GM13977 (cell line): ENCODE measurements at regions not wholly inside any gene's neighbourhood (a gene's known extent, or its start where the extent isn't known, plus 50 kb on each side); places are given as distances from the start of the nearest gene placed in this dataset.
"Not testable (repeated sequence)": the region's sequence is repeated elsewhere in the genome, so short reads cannot be mapped to it uniquely, and the experiment has no call there.

Source experiments
- DNase-seq: peaks from one replicate; pipeline ENCODE4 v3.0.0; 2012; ENCODE audit warnings: low spot score
- in situ Hi-C: fragments of 300-500 bp; cut with MboI; formaldehyde crosslinking; loops from one replicate; pipeline ENCODE4 v1.12.0; 2022; ENCODE audit warnings: low sequenced_read_pairs, low pct_unique_long_range_greater_than_20kb, mixed read lengths, inconsistent platforms; ENCODE audit not compliant: unreplicated experiment
- TF ChIP-seq, protein P1 (sequence below): IDR thresholded peaks from 2 replicates; pipeline ENCODE4 v1.5.1; 2012; ENCODE audit warnings: mild to moderate bottlenecking, control low read depth; ENCODE audit not compliant: insufficient read depth; ENCODE audit errors: extremely low read depth, missing control alignments

DNA sequence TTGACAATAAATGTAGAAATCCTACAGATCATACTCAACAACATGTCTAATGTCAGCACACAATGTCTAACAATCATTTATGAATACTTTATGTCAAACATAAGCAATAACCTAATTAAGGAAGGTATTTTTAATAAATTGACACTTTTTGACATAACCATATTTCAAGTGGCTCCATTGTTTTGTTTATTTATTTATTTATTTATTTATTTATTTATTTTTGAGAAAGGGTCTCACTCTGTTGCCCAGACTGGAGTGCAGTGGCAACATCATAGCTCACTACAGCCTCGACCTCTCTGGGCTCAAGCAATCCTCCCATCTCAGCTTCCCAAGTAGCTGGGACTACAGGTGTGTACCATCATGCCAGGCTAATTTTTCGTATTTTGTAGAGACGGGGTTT, 267.6 kb upstream of the BTG1 start:
- no peak for DNase-seq
- in situ Hi-C loops, result loop anchor here (25.0 kb wide), 1 partner anchor 1026 kb away; no protein-coding TSS in a partner anchor
- TF ChIP-seq, protein P1, sequence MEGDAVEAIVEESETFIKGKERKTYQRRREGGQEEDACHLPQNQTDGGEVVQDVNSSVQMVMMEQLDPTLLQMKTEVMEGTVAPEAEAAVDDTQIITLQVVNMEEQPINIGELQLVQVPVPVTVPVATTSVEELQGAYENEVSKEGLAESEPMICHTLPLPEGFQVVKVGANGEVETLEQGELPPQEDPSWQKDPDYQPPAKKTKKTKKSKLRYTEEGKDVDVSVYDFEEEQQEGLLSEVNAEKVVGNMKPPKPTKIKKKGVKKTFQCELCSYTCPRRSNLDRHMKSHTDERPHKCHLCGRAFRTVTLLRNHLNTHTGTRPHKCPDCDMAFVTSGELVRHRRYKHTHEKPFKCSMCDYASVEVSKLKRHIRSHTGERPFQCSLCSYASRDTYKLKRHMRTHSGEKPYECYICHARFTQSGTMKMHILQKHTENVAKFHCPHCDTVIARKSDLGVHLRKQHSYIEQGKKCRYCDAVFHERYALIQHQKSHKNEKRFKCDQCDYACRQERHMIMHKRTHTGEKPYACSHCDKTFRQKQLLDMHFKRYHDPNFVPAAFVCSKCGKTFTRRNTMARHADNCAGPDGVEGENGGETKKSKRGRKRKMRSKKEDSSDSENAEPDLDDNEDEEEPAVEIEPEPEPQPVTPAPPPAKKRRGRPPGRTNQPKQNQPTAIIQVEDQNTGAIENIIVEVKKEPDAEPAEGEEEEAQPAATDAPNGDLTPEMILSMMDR, result no peak

GRCh38 chr12:92412856-92413255, 267.2 kb upstream of the BTG1 start:
- in situ Hi-C loops, result loop anchor here (25.0 kb wide), 1 partner anchor 1026 kb away; no protein-coding TSS in a partner anchor

GRCh38 chr12:92411687-92412086, 266.0 kb upstream of the BTG1 start:
- TF ChIP-seq, protein P1, result no peak
- in situ Hi-C loops, result loop anchor here (25.0 kb wide), 1 partner anchor 1024 kb away; no protein-coding TSS in a partner anchor
- no peak for DNase-seq

More at GRCh38 chr12:92412856-92413255, 267.2 kb upstream of the BTG1 start:
- no peak for DNase-seq
- TF ChIP-seq, protein P1, result no peak

DNA sequence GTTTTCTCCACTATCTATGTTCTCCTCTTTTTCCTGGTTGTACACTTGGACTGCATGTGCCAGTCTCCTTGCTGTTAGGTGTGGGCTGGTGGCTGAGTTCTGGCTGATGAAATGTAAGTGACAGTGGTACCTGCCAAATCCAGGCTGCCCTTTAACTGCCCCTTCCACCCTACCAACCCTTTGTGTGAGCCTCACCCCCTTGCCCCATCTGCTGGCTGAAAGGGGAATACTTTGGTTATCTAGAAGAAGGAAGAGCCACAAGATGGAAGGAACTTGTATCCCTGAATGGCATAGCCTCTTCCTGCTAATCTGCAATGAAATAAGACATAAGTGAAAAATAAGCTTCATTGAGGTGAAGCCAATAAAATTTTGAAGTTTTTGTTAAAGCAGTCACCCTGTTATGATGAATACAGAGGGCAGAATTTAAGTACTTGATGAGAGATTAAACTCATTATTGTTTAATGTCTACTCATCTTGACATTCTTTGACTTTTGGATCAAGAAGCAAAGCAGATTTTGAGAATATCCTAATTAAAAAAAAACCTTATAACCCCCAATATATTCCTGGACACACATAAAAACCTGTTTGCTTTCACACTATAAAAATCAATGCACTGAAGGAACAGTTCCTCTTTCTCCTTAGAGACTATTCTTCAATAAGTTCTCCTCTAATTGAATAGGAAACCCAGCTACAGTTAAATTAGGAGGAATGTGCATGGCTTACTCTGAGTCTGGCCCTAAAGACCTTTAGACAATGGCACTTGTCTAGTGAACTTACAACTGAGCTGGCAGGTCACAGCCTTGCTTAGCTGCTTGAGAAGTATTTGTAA, 262.6 kb upstream of the BTG1 start:
- TF ChIP-seq, protein P1, result peak; percentile 67
- in situ Hi-C loops, result loop anchor here (25.0 kb wide), 1 partner anchor 1021 kb away; no protein-coding TSS in a partner anchor
- peak; percentile 41 for DNase-seq

DNA sequence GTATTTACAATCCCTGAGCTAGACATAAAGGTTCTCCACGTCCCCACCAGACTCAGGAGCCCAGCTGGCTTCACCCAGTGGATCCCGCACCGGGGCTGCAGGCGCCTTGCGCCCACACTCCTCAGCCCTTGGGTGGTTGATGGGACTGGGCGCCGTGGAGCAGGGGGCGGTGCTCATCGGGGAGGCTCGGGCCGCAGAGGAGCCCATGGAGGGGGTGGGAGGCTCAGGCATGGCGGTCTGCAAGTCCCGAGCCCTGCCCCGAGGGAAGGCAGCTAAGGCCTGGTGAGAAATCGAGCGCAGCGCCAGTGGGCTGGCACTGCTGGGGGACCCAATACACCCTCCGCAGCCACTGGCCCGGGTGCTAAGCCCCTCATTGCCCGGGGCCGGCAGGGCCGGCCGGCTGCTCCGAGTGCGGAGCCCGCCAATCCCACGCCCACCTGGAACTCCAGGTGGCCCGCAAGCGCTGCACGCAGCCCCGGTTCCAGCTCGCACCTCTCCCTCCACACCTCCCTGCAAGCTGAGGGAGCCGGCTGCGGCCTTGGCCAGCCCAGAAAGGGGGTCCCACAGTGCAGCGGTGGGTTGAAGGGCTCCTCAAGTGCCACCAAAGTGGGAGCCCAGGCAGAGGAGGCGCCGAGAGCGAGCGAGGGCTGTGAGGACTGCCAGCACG, 260.9 kb upstream of the BTG1 start:
- in situ Hi-C loops, result loop anchor here (25.0 kb wide), 1 partner anchor 1019 kb away; no protein-coding TSS in a partner anchor
- not testable (repeated sequence) for DNase-seq

DNA sequence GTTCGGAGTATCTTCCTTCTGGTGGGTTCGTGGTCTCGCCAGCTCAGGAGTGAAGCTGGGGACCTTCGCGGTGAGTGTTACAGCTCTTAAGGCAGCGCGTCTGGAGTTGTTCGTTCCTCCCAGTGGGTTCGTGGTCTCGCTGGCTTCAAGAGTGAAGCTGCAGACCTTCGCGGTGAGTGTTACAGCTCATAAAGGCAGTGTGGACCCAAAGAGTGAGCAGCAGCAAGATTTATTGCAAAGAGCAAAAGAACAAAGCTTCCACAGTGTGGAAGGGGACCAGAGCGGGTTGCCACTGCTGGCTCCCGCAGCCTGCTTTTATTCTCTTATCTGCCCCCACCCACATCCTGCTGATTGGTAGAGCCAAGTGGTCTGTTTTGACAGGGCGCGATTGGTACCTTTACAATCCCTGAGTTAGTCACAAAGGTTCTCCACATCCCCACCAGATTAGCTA, 260.2 kb upstream of the BTG1 start:
- in situ Hi-C loops, result loop anchor here (25.0 kb wide), 1 partner anchor 1019 kb away; no protein-coding TSS in a partner anchor
- DNase-seq, result not testable (repeated sequence)

DNA sequence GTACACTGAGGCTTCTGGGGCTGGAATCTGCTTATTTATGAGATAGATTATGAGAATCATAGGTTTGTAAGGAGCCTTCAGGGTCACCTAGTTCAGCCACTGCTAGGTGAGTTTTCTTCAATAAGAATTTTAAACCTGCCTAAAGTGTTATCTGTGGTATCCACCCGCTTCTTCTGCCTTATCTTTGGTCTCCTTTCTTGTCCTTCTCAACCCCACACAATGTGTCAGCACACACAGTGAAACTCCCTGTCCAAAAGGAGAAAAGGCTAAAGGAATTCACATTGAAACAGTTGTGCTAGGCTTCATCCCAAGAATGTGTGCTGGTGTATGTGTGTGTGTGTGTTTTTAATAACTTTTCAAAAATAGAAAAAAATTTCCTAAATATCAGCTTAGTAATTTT, 259.3 kb upstream of the BTG1 start:
- TF ChIP-seq, protein P1, result no peak
- DNase-seq, result no peak
- in situ Hi-C loops, result loop anchor here (25.0 kb wide), 1 partner anchor 1018 kb away; no protein-coding TSS in a partner anchor
